Skeletal muscle tissue (tissue), 3 donors: ENCODE measurements at regions not wholly inside any gene's neighbourhood (a gene's known extent, or its start where the extent isn't known, plus 50 kb on each side); places are given as distances from the start of the nearest gene placed in this dataset.
"Not testable (repeated sequence)": the region's sequence is repeated elsewhere in the genome, so short reads cannot be mapped to it uniquely, and the experiment has no call there.

ENCODE experiments used
- H3K27ac ChIP-seq: one replicate; pipeline ENCODE4 v1.7.0; 2013; ENCODE audit warnings: mild to moderate bottlenecking, low read depth, low read length, inconsistent platforms
- H3K27me3 ChIP-seq, 3 donors: one replicate each; pipeline ENCODE4 v1.7.0; 2013; ENCODE audit warnings: low read length in 3 of 3; ENCODE audit not compliant: control insufficient read depth in 3 of 3, insufficient read depth in 3 of 3
- H3K36me3 ChIP-seq, 3 donors: one replicate each; pipeline ENCODE4 v1.7.0; 2013; ENCODE audit warnings: low read length in 3 of 3; ENCODE audit not compliant: control insufficient read depth in 3 of 3, insufficient read depth in 3 of 3
- H3K4me1 ChIP-seq, 3 donors: one replicate each; pipeline ENCODE4 v1.7.0; 2013; ENCODE audit warnings: low read length in 3 of 3, mild to moderate bottlenecking in 3 of 3; ENCODE audit not compliant: control insufficient read depth in 3 of 3, insufficient read depth in 3 of 3
- H3K4me3 ChIP-seq, 3 donors: one replicate each; pipeline ENCODE4 v1.7.0; 2013; ENCODE audit warnings: low read length in 3 of 3
- H3K9ac ChIP-seq, 3 donors: one replicate each; pipeline ENCODE4 v1.7.0; 2013; ENCODE audit warnings: low read length in 3 of 3, mild to moderate bottlenecking in 3 of 3, moderate library complexity in 2 of 3, low read depth in 1 of 3
- H3K9me3 ChIP-seq, 3 donors: one replicate each; pipeline ENCODE4 v1.7.0; 2013; ENCODE audit warnings: low read length in 3 of 3; ENCODE audit not compliant: control insufficient read depth in 3 of 3
- donor health status: Osteomylitis.

GRCh38 chr13:67383109-67383757 is 153.1 kb upstream of the PCDH9 start:
- H3K4me1 ChIP-seq, H3K27ac ChIP-seq, H3K4me3 ChIP-seq, H3K9me3 ChIP-seq, H3K27me3 ChIP-seq, H3K9ac ChIP-seq, H3K36me3 ChIP-seq: not testable (repeated sequence)

GRCh38 chr13:67377919-67378318 is 147.8 kb upstream of the PCDH9 start:
- Histone ChIP-seq H3K27me3 (no peaks in the 10 kb centered on the region), H3K27ac (no peak overlapping the region), H3K9ac (no peak overlapping the region), H3K9me3 (no peaks in the 10 kb centered on the region), H3K4me1 (no peaks in the 10 kb centered on the region), H3K4me3 (no peak overlapping the region), H3K36me3 (no peaks in the 10 kb centered on the region)

GRCh38 chr13:67374391-67374790 is 144.3 kb upstream of the PCDH9 start:
- Histone ChIP-seq H3K27ac (no peak overlapping the region), H3K9ac (no peak overlapping the region), H3K27me3 (no peaks in the 10 kb centered on the region), H3K4me3 (no peak overlapping the region), H3K4me1 (no peaks in the 10 kb centered on the region), H3K9me3 (no peaks in the 10 kb centered on the region), H3K36me3 (no peaks in the 10 kb centered on the region)

GRCh38 chr13:67372868-67373464 is 142.8 kb upstream of the PCDH9 start:
- H3K4me1 ChIP-seq = no peaks in the 10 kb centered on the region
- H3K27me3 ChIP-seq = no peaks in the 10 kb centered on the region
- H3K4me3 ChIP-seq = no peak overlapping the region
- H3K9me3 ChIP-seq = no peaks in the 10 kb centered on the region
- no peak overlapping the region for H3K9ac ChIP-seq
- H3K36me3 ChIP-seq = no peaks in the 10 kb centered on the region
- no peak overlapping the region for H3K27ac ChIP-seq

- Histone ChIP-seq H3K9ac (no peak overlapping the region), H3K4me3 (no peak overlapping the region), H3K27ac (no peak overlapping the region)
Observed at GRCh38 chr13:67369895-67370660, 139.9 kb upstream of the PCDH9 start.

GRCh38 chr13:67367399-67367798 is 137.3 kb upstream of the PCDH9 start:
- no peaks in the 10 kb centered on the region for H3K27me3 ChIP-seq
- H3K4me3 ChIP-seq = no peak overlapping the region
- H3K4me1 ChIP-seq = no peaks in the 10 kb centered on the region
- no peaks in the 10 kb centered on the region for H3K9me3 ChIP-seq
- H3K36me3 ChIP-seq = no peaks in the 10 kb centered on the region
- no peak overlapping the region for H3K9ac ChIP-seq
- no peak overlapping the region for H3K27ac ChIP-seq

More at GRCh38 chr13:67369895-67370660, 139.9 kb upstream of the PCDH9 start:
- H3K36me3 ChIP-seq = no peaks in the 10 kb centered on the region
- H3K9me3 ChIP-seq = no peaks in the 10 kb centered on the region
- H3K4me1 ChIP-seq = no peaks in the 10 kb centered on the region
- no peaks in the 10 kb centered on the region for H3K27me3 ChIP-seq

GRCh38 chr13:67366533-67366932 is 136.4 kb upstream of the PCDH9 start:
- no peaks in the 10 kb centered on the region for H3K36me3 ChIP-seq
- no peaks in the 10 kb centered on the region for H3K27me3 ChIP-seq
- H3K4me3 ChIP-seq = no peak overlapping the region
- no peak overlapping the region for H3K9ac ChIP-seq
- no peaks in the 10 kb centered on the region for H3K9me3 ChIP-seq
- no peaks in the 10 kb centered on the region for H3K4me1 ChIP-seq
- H3K27ac ChIP-seq = no peak overlapping the region

- Histone ChIP-seq H3K27me3 (no peaks in the 10 kb centered on the region), H3K9ac (no peak overlapping the region), H3K36me3 (no peaks in the 10 kb centered on the region)
Observed at GRCh38 chr13:67355812-67356476, 125.8 kb upstream of the PCDH9 start.

GRCh38 chr13:67353941-67354340 is 123.8 kb upstream of the PCDH9 start:
- H3K9ac ChIP-seq = no peak overlapping the region
- no peaks in the 10 kb centered on the region for H3K4me1 ChIP-seq
- no peak overlapping the region for H3K4me3 ChIP-seq
- no peaks in the 10 kb centered on the region for H3K36me3 ChIP-seq
- no peaks in the 10 kb centered on the region for H3K27me3 ChIP-seq
- H3K9me3 ChIP-seq = no peaks in the 10 kb centered on the region
- no peak overlapping the region for H3K27ac ChIP-seq

More at GRCh38 chr13:67355812-67356476, 125.8 kb upstream of the PCDH9 start:
- H3K4me3 ChIP-seq = no peak overlapping the region
- no peaks in the 10 kb centered on the region for H3K9me3 ChIP-seq
- H3K4me1 ChIP-seq = no peaks in the 10 kb centered on the region
- H3K27ac ChIP-seq = no peak overlapping the region

GRCh38 chr13:67353031-67353430 is 122.9 kb upstream of the PCDH9 start:
- H3K9ac ChIP-seq = no peak overlapping the region

More at GRCh38 chr13:67353031-67353430, 122.9 kb upstream of the PCDH9 start:
- no peak overlapping the region for H3K4me3 ChIP-seq
- no peaks in the 10 kb centered on the region for H3K9me3 ChIP-seq
- no peaks in the 10 kb centered on the region for H3K36me3 ChIP-seq
- H3K27ac ChIP-seq = no peak overlapping the region
- H3K27me3 ChIP-seq = no peaks in the 10 kb centered on the region
- no peaks in the 10 kb centered on the region for H3K4me1 ChIP-seq
